GM21528 (cell line): ENCODE measurements at regions not wholly inside any gene's neighbourhood (a gene's known extent, or its start where the extent isn't known, plus 50 kb on each side); places are given as distances from the start of the nearest gene placed in this dataset.

Experiments used
- ATAC-seq: cut with Tn5 transposase; IDR thresholded peaks from one replicate; pipeline ENCODE4 v1.9.1; 2021; ENCODE audit warnings: mild to moderate bottlenecking, moderate library complexity; ENCODE audit not compliant: unreplicated experiment, low FRiP score

DNA sequence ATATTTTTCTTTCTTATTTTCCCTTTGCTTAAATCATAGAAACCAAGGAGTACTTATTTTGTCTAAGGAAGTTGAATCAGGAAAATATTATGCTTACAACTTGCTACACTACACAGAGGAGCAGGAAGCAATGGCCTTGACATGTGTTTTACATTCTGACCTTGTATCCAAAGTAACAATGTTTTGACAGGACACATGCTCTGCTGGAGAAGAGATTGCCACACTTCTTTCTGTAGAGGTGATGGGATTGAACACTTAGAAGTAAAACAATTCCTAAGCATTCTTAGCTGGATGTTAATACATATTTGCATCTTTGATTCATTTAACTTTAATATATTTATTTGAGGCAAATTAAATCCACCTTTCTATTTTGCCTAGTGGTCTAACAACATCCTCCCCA, 929.1 kb downstream of the DSC3 start:
- no peak for ATAC-seq

DNA sequence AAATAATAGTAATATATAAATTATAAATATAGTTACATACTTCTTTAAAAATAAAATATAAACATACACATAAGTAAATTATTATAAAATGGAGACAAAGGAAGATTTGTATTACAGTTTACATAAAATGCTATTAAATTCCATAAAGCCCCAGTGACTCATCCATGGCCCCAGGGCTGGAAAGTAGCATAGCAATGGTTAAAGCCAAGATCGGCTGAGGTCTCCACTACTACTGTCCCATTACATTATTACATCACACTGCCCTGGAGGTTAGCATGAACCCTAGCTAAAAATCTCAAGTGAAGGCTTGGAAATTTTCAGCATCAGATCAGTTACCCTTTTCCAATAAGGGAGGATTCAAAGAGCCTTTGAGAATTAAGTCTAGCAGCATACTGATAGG, 936.2 kb downstream of the DSC3 start:
- ATAC-seq = no peak

DNA sequence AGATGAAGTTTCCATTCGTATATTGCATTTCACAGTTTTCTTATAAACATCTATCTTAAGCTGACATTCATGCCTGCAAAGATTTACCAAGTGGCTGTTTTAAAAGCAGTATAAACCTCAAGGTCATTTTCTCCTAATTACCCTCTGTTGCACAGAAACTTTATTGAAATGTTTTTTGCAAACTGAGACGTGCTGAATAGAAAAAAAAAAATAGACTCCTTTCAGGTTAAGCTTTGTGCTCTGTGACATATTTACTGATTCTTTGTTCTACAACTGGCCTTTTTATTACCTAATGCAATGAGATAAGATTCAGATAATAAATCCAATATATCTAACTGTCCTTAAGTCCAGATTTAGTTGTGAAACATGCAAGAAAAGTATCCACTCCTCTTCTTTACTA, 938.7 kb downstream of the DSC3 start:
- no peak for ATAC-seq

DNA sequence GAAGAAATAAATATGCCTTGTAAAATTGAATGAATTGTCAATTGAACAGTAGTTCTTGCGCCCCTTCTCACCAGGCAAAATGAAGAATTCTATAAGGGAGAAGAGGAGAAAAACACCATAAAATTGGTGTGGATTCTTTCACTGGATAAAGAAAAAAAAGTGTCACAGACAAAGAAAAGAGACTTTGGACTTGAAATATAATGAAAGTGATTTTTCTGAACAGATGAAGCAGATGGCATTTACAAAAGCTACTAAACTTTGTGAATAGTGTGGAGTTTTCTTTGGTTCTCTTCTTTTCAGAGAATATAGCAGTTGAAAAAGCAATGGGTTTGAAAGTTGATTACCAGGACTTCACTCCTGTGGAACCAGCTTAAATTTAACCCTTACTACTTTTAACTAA, 945.7 kb downstream of the DSC3 start:
- no peak for ATAC-seq

DNA sequence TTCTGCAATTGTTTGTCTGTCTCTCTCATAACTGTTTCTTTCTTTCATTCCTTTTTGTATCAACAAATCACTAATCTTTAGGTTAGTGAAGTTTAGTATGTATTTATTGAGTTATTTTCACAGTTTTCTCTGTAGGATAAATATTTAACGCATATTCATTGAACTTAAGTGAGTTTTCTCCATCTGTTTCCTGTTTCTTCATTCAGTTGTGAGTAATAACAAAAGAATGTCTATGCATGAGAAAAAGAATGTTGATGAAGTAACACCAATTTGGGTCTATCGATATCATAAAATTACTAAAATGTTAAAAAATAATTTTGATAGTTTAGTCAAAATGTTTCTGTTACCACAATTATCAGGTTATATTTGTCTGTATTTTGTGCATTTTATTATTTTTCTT, 948.0 kb downstream of the DSC3 start:
- ATAC-seq = no peak

DNA sequence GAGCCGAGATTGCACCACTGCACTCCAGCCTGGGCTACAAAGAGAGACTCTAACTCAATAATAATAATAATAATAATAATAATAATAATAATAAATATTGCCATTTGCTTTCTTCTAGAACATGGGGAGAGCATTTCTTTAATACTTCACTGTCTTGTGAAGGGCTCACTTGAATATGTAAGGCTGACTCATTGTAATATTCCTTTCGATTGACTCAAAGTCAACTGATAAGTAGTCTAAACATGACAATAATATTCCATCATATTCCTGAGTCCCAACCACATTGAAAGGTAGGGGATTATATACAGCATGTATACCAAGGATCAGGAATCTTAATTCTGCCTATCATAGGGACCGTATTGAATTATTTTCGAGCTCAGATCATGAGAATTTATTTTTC, 949.2 kb downstream of the DSC3 start:
- no peak for ATAC-seq

DNA sequence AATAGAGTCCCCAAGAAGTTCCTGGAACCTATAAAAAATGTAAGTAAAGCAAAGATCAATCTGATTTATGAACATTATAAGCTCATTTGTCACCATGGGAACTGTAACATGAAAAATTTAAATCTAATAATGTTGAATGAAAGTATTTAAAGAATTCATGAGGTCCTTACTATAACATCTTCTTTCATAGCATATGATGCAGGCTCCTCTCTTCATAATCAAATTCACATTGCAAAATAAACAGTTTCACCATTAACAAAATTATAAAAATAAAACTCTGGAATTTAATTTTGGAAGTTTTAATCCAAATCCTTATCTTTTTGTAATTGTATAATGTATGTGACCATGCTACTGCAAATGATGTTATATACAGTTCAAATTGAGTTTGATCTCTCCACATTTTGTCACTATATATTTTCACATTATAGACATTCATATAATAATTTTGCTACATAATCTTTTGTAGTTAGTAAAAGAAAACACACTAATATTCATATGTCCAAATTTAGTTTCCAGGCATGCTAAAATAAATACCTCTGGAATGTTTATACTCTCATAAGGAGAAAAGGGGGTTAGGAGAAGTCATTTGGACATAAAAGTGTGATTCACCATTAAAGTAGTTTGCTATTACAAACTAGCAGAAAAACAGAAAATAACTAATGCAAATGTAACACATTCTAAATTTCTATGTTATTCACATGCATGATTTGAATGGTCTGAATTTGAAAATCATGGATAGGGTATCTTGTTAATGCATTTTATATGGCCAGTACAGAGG, 954.1 kb downstream of the DSC3 start:
- no peak for ATAC-seq

DNA sequence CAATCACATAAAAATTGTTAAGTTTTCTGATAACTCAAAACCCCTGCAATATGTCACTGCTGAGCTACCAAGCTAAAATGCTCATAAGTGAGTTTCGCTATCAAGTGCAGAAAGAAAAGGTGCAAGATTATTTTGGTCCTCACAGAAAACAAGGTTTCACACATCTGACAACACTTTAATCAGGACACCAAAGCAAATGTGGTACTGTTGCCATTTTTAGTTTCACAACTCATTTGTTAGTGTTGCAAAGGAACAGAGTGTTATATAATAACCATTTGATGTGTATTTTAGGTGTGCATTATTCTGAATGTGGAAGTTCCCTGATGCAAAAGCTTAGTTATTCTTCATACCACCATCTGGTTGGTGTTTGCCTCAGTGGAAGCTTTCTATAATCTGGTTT, 956.2 kb downstream of the DSC3 start:
- no peak for ATAC-seq

DNA sequence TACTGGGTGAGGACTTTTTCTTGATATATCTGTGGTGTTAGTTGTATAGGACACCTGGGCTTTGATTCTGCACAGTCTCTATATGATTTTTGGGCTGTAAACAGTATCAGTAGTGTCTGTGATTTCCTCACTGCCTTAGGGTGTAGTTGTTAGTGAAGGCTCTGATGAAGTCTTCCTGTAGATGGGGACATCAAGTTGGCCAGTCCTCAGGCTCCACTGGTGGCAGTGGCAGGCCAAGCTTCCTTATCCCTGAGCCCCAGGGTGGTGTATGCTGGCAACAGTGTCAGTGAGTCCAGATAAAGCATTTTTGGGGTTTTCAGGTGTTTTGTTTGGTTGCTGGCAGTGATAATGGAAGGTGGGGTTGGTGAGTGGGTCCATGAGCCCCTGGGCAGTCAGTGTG, 961.4 kb downstream of the DSC3 start:
- no peak for ATAC-seq

DNA sequence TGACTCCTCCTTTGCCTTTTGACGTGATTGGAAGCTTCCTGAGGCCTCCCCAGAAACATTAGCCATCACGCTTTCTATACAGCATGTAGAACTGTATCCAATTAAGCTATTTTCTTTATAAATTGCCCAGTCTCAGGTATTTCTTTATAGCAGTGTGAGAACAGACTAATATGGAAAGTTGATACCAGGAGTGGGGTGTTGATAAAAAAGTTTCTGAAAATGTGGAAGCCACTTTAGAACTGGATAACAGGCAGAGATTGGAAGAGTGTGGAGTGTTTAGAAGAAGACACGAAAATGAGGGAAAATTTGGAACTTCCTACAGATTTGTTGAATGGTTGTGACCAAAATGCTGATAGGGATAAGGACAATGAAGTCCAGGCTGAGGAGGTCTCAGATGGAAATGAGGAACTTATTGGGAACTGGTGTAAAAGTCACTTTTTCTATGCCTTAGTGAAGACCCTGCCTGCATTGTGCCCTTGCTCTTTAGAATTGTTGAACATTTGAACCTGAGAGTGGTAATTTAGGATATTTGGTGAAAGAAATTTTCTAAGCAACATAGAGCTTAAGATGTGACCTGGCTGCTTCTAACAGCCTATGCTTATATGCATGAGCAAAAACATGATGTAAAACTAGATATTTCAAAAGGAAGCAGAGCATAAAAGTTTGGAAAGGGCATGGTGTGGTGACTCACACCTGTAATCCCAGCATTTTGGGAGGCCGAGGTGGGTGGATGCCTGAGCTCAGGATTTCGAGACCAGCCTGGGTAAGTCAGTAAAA, 969.7 kb downstream of the DSC3 start:
- ATAC-seq = no peak

DNA sequence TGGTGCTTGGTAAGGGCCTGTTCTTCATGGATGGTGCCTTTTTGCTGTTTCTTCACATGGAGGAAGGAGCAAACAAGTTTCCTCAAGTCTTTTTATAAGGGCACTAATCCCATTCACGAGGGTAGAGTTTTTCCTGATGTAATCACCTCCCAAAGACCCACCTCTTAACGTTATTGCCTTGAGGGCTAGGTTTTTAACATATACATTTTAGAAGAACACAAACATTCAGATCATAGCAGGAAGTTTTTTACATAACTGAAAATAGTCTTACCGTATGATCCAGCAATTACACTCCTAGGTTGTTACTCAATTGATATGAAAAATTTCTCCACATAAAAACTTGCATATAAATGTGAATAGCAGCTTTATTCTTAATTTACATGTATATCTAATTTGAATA, 976.3 kb downstream of the DSC3 start:
- no peak for ATAC-seq

DNA sequence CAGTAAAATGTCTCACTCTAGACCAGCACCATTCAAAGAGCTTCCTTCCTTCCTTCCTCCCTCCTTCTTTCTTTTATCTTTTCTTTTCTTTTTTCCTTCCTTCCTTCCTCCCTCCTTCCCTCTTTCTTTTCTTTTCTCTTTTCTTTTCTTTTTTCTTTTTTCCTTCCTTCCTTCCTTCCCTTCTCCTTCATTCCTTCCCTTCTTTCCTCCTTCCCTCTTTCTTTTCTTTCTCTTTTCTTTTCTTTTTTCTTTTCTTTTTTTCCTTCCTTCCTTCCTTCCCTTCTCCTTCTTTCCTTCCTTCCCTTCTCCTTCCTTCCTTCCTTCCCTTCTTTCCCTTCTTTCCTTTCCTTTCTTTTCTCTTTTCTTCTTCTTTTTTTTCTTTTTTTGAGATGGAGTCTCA, 985.1 kb downstream of the DSC3 start:
- ATAC-seq = no peak

DNA sequence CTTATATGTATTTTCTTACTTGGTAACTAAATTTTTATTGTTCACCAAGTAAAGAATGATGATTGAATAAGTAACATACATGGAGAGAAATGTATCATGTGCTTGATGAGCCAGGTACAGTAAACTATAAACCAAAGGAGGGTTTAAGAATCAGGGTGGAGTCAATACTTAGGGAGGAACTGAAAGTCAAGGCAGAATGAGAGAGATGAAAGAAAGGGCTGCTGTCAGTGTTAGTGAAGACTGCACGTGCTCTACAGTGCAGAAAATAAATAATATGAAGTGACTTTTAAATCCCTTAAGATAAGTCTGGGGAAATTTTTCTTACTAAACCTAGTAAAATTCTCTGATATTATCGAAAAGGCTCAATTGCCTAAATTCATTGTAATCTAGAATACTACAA, 986.0 kb downstream of the DSC3 start:
- no peak for ATAC-seq

DNA sequence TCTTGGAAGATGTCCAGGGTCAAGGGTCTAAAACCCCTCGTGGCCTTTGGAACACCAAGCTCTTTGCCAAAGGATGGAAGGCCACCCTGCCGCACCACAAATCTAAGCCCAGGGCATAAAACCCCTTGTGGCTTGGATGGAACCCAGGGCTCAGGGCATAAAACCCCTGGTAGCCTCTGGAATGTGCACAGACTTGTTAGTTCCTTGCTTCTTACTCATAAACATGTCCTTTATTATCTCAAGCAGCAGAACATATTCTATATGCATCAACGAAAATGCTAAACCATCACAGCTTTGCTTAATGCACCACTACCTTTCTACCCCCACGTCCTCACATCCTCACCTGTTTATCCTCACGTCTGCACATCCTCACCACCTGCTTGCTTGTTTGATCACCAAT, 998.0 kb downstream of the DSC3 start:
- ATAC-seq = no peak

DNA sequence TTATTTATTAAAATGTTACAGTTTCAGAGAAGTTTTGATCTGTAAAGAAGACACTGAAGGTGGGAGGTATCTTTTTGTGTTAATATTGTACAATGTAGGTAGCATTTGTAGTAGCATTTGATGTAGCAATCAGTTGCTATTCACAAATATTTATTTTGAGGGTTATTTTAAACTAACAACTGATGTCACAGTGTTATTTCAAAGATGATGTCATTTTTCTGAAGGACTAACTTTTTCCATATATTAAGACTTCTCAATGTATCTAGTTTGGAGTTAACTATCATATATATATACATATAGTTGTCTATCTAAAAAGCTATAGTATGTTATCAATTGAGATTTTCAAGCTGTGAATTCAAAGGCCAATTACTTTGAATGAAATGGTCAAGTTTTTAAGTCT, 1003.3 kb downstream of the DSC3 start:
- no peak for ATAC-seq

DNA sequence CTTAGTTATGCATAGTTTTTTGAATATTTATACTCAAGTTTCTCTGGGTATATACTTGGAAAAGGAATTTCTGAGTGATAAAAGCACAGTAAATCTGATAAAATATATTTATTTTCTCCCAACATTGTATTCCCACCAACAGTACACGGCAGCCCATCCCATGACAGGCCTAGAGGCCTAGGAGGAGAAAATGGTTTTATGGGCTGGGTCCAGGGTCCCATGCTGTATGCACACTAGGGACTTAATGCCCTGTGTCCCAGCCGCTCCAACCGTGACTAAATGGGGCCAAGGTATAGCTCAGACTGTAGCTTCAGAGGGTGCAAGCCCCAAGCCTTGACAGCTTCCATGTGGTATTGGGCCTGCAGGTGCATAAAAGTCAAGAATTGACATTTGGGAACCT, 1007.7 kb downstream of the DSC3 start:
- no peak for ATAC-seq

DNA sequence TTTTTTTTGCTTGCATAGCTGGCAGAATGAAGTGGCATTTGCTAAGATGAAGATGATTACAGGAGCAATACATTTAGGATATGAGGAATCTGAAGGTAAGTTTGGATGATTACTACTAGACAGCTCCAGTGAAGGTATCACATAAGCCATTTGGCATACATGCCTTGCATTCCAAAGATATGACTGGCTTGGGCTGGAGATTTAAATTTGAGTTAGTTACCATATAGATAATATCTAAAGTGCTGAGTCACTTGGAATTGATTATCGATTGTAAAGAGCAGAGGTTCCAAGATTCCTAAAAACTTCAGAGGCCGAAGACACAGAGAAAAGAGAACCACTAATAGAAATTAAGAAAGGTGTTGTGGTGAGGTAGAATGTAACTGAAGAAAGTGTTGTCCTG, 1026.4 kb downstream of the DSC3 start:
- ATAC-seq = no peak

DNA sequence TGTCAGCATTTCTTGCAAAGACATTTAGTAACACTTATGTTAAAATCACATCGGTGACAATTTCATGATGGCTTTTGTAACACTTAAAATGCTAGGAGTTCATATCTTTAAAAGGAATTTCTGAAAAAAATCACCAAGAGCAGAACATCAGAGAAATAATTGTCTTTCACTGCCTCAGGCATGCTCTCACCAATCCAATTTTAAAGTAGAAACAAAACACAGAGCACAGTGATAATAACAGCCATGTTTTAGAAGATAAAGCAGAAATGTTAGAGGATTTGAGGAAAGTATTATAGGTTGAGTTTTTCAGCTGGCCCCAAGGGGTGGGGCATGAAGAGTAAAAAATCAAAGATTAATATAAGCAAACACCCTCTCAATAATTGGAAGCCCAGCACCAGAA, 1037.6 kb downstream of the DSC3 start:
- no peak for ATAC-seq

DNA sequence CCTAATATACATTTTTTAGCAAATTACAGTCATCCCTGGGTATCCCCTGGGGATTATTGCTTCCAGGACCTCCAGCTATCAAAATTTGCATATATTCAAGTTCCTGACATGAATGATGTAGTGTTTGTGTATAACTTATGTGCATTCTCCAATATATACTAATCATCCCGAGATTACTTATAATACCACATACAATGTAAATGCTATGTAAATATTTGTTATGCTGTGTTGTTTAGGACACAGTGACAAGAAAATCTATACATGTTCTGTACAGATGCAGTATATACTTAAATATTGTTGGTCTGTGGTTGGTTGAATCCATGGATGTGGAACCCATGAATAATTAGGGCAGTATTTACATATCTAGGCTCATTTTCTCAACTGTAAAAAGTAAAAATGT, 1060.3 kb downstream of the DSC3 start:
- no peak for ATAC-seq

DNA sequence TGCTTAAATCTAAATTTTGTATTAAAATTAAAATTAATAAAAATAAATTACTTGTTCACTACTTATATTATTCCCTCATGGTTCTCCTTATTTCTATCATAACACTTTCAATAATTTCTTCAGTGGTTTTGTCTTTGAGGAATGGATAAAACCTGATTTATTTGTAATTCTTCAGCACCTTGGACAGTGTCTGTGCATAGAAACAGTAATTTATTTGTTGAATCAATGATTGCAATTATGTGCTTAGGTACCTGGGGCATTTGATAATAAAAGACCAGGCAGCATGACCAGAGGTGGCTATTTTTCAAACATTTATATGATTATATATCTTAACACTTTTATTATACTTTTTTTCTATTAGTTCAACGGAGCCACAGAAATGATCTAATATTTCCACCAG, 1062.7 kb downstream of the DSC3 start:
- ATAC-seq = no peak

DNA sequence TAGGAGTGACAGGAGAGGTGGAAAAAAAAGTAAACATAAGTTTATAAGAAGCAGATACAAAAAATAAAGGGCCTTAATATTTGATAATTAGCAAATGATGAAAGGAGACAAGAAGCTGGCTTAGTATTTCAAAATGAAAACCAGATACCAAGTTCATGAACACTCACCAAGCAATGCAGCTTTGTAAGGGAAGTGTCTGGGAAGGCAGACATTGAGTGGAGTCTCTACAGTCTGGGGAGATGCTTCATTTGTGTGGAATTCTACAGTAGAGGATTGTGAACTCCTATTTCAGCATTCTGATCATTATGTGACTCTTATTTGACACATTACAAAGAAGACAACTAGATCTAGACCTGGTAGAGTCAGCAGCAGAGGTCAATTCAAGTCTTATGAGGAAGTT, 1072.7 kb downstream of the DSC3 start:
- no peak for ATAC-seq

DNA sequence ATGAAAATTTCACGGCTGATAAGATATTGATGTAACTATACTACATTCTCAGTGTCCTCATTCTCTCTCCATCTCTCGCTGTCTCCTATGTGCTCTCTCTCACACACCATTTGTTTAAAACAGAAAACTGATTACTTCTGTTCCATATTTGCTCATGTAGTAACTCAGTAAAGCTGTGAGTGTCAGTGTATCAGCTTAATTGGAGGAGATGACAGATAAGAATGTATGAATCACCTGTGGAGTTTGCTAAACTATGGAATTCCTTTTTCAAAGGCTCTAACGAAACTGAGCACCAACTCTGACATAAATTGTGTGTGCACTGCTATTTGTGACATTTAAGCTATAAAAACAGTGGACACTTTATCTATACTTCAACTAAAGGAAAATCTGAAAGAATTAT, 1080.0 kb downstream of the DSC3 start:
- ATAC-seq = no peak
